ENCODE measurements at regions not wholly inside any gene's neighbourhood (a gene's known extent, or its start where the extent isn't known, plus 50 kb on each side); places are given as distances from the start of the nearest gene placed in this dataset.
"Not testable (repeated sequence)": the region's sequence is repeated elsewhere in the genome, so short reads cannot be mapped to it uniquely, and the experiment has no call there.

- DNase-seq: no peak
These were observed 122.8 kb upstream of the SHH start for GRCh38 chr7:155935005-155935557.

- not testable (repeated sequence) for DNase-seq
These were observed 120.1 kb upstream of the SHH start for GRCh38 chr7:155932324-155932723.

- no peak for DNase-seq
These were observed 119.3 kb upstream of the SHH start for GRCh38 chr7:155931396-155932085.

- DNase-seq: no peak
These were observed 118.3 kb upstream of the SHH start for GRCh38 chr7:155930527-155930926.

GRCh38 chr7:155930061-155930460, 117.8 kb upstream of the SHH start:
- no peak for DNase-seq

GRCh38 chr7:155928583-155928982, 116.3 kb upstream of the SHH start:
- DNase-seq: no peak

- DNase-seq: no peak
These were observed 115.6 kb upstream of the SHH start for GRCh38 chr7:155927905-155928304.

- no peak for DNase-seq
These were observed 113.4 kb upstream of the SHH start for GRCh38 chr7:155925682-155926081.

- DNase-seq: no peak
These were observed 110.0 kb upstream of the SHH start for GRCh38 chr7:155922067-155922816.

- DNase-seq: no peak
These were observed 109.5 kb upstream of the SHH start for GRCh38 chr7:155921804-155922066.

GRCh38 chr7:155921086-155921803, 109.0 kb upstream of the SHH start:
- DNase-seq: no peak

GRCh38 chr7:155920068-155920461, 107.8 kb upstream of the SHH start:
- DNase-seq: no peak

GRCh38 chr7:155919391-155920067, 107.3 kb upstream of the SHH start:
- DNase-seq: no peak

GRCh38 chr7:155918720-155919390, 106.6 kb upstream of the SHH start:
- no peak for DNase-seq

GRCh38 chr7:155917836-155918430, 105.7 kb upstream of the SHH start:
- no peak for DNase-seq

- DNase-seq: no peak
These were observed 104.8 kb upstream of the SHH start for GRCh38 chr7:155916926-155917655.

- DNase-seq: no peak
These were observed 102.1 kb upstream of the SHH start for GRCh38 chr7:155914341-155914740.

- no peak for DNase-seq
These were observed 101.5 kb upstream of the SHH start for GRCh38 chr7:155913719-155914118.

GRCh38 chr7:155913291-155913690, 101.0 kb upstream of the SHH start:
- DNase-seq: no peak

GRCh38 chr7:155911471-155912105, 99.3 kb upstream of the SHH start:
- DNase-seq: no peak
